ENCODE measurements at regions not wholly inside any gene's neighbourhood (a gene's known extent, or its start where the extent isn't known, plus 50 kb on each side); places are given as distances from the start of the nearest gene placed in this dataset.

DNA sequence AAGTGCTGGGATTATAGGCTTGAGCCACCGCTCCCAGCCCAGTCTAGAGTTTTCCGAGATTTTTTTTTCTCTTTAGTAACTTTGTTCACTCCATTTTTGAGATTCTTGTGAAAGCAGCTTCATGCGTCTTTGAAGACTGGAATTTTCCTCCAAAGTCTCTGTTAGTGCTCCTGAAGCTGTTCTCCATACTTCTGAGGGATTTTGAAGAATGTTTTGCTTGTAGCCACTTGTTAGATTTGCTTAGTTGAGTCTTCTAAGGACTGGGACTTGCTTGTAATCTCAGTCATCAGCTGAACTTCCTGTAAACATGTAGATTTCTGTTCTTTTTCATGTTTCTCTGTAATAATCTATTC is 234.3 kb downstream of the MYCN start:
- TF ChIP-seq FOXA1 (IDR thresholded peaks at IDR 0.05) (no peak), SP1 (IDR thresholded peaks at IDR 0.05) (no peak), CTBP1 (IDR thresholded peaks at IDR 0.05; ENCODE audit: borderline replicate concordance) (no peak), ARNT (IDR thresholded peaks at IDR 0.05) (no peak), FOXK2 (IDR thresholded peaks at IDR 0.05) (no peak), FOXM1 (IDR thresholded peaks at IDR 0.05; ENCODE audit: borderline replicate concordance) (no peak), HDGF (IDR thresholded peaks at IDR 0.05; ENCODE audit: borderline replicate concordance) (no peak), BHLHE40 (IDR thresholded peaks at IDR 0.05; ENCODE audit: borderline replicate concordance) (no peak), SUZ12 (IDR thresholded peaks at IDR 0.05) (no peak), NFRKB (IDR thresholded peaks at IDR 0.05) (no peak), LEF1 (IDR thresholded peaks at IDR 0.05; ENCODE audit: borderline replicate concordance) (no peak), TARDBP (IDR thresholded peaks at IDR 0.05) (no peak)
- TF ChIP-seq, protein P1, sequence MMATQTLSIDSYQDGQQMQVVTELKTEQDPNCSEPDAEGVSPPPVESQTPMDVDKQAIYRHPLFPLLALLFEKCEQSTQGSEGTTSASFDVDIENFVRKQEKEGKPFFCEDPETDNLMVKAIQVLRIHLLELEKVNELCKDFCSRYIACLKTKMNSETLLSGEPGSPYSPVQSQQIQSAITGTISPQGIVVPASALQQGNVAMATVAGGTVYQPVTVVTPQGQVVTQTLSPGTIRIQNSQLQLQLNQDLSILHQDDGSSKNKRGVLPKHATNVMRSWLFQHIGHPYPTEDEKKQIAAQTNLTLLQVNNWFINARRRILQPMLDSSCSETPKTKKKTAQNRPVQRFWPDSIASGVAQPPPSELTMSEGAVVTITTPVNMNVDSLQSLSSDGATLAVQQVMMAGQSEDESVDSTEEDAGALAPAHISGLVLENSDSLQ (IDR thresholded peaks at IDR 0.05) = no peak
